Osteoblast (primary cell): ENCODE measurements at regions not wholly inside any gene's neighbourhood (a gene's known extent, or its start where the extent isn't known, plus 50 kb on each side); places are given as distances from the start of the nearest gene placed in this dataset.

ENCODE experiments used
- DNase-seq: peaks from one replicate; pipeline ENCODE4 v3.0.0; 2011; ENCODE audit warnings: low spot score, mixed read lengths; ENCODE audit not compliant: insufficient read length; ENCODE audit errors: missing footprints
- H2AFZ ChIP-seq: 2 replicates; pipeline ENCODE4 v1.6.0; 2011; ENCODE audit warnings: mild to moderate bottlenecking, low read length
- H3K27ac ChIP-seq: 2 replicates; pipeline ENCODE4 v1.5.1; 2011; ENCODE audit warnings: mild to moderate bottlenecking, low read depth, low read length, moderate library complexity
- H3K27me3 ChIP-seq: 2 replicates; pipeline ENCODE4 v1.6.0; 2012; ENCODE audit warnings: mild to moderate bottlenecking, control low read depth, inconsistent platforms, low read length, moderate library complexity; ENCODE audit not compliant: insufficient read depth
- H3K36me3 ChIP-seq: 2 replicates; pipeline ENCODE4 v1.5.1; 2011; ENCODE audit warnings: mild to moderate bottlenecking, low read length, control low read depth, moderate library complexity; ENCODE audit not compliant: insufficient read depth
- H3K4me1 ChIP-seq: 2 replicates; pipeline ENCODE4 v1.5.1; 2011; ENCODE audit warnings: mild to moderate bottlenecking, low read length, control low read depth, moderate library complexity; ENCODE audit not compliant: insufficient read depth
- H3K4me2 ChIP-seq: 2 replicates; pipeline ENCODE4 v1.6.0; 2011; ENCODE audit warnings: mild to moderate bottlenecking, low read length; ENCODE audit not compliant: insufficient read depth
- H3K4me3 ChIP-seq: fragments of 200-600 bp; sonication (generic); 3 replicates; pipeline ENCODE4 v1.5.1; 2012; ENCODE audit warnings: mild to moderate bottlenecking, low read length, inconsistent platforms; ENCODE audit not compliant: insufficient read depth
- H3K79me2 ChIP-seq: 2 replicates; pipeline ENCODE4 v1.6.0; 2012; ENCODE audit warnings: mild to moderate bottlenecking, low read length, control low read depth, inconsistent platforms; ENCODE audit not compliant: insufficient read depth
- H3K9me3 ChIP-seq: 2 replicates; pipeline ENCODE4 v1.5.1; 2011; ENCODE audit warnings: low read depth, low read length, control low read depth
- H4K20me1 ChIP-seq: 2 replicates; pipeline ENCODE4 v1.6.0; 2012; ENCODE audit warnings: mild to moderate bottlenecking, low read length, control low read depth; ENCODE audit not compliant: insufficient read depth
- CTCF ChIP-seq: IDR thresholded peaks from 2 replicates; pipeline ENCODE4 v1.5.1; 2011; ENCODE audit warnings: mild to moderate bottlenecking, low read depth, low read length, moderate library complexity; ENCODE audit errors: extremely low read depth

- no peak overlapping the region for H3K27ac ChIP-seq
- TF ChIP-seq CTCF = no peak
- no peak for DNase-seq
- no peak overlapping the region for H3K4me2 ChIP-seq
- H3K27me3 ChIP-seq = peaks cover 22% of the 10 kb centered on the region
- H4K20me1 ChIP-seq = no peaks in the 10 kb centered on the region
- H3K4me3 ChIP-seq = no peak overlapping the region
- H3K79me2 ChIP-seq = no peaks in the 10 kb centered on the region
- H3K9me3 ChIP-seq = no peaks in the 10 kb centered on the region
- no peaks in the 10 kb centered on the region for H3K4me1 ChIP-seq
- no peaks in the 10 kb centered on the region for H3K36me3 ChIP-seq
- no peak overlapping the region for H2AFZ ChIP-seq
These were observed 59.4 kb downstream of the UNCX start for GRCh38 chr7:1291845-1292765.

GRCh38 chr7:1292972-1293830 is 60.5 kb downstream of the UNCX start:
- Histone ChIP-seq H3K9me3 (no peaks in the 10 kb centered on the region), H3K27ac (no peak overlapping the region), H3K36me3 (no peaks in the 10 kb centered on the region), H3K4me3 (no peak overlapping the region), H3K4me2 (no peak overlapping the region), H3K27me3 (peaks cover 25% of the 10 kb centered on the region), H2AFZ (no peak overlapping the region), H3K79me2 (no peaks in the 10 kb centered on the region), H3K4me1 (no peaks in the 10 kb centered on the region), H4K20me1 (no peaks in the 10 kb centered on the region)
- TF ChIP-seq CTCF = no peak
- no peak for DNase-seq

GRCh38 chr7:1293950-1294411 is 61.3 kb downstream of the UNCX start:
- Histone ChIP-seq H3K27ac (no peak overlapping the region), H3K4me2 (no peak overlapping the region), H3K9me3 (no peaks in the 10 kb centered on the region), H3K79me2 (no peaks in the 10 kb centered on the region), H4K20me1 (no peaks in the 10 kb centered on the region), H3K36me3 (no peaks in the 10 kb centered on the region), H3K27me3 (peaks cover 25% of the 10 kb centered on the region), H3K4me1 (no peaks in the 10 kb centered on the region), H3K4me3 (no peak overlapping the region), H2AFZ (no peak overlapping the region)
- DNase-seq = no peak
- TF ChIP-seq CTCF = no peak
